AG10803 (cell line): ENCODE measurements at regions not wholly inside any gene's neighbourhood (a gene's known extent, or its start where the extent isn't known, plus 50 kb on each side); places are given as distances from the start of the nearest gene placed in this dataset.
"Not testable (repeated sequence)": the region's sequence is repeated elsewhere in the genome, so short reads cannot be mapped to it uniquely, and the experiment has no call there.

Experiments used
- DNase-seq: peaks from one replicate; pipeline ENCODE4 v3.0.0; 2010; ENCODE audit warnings: low read depth
- H3K4me3 ChIP-seq: 2 replicates; pipeline ENCODE4 v1.5.1; 2011; ENCODE audit warnings: mild to moderate bottlenecking, low read length, control low read depth
- TF ChIP-seq, protein P1 (sequence below): conservative IDR thresholded peaks from 2 replicates; pipeline ENCODE4 v1.5.1; 2011; ENCODE audit warnings: mild to moderate bottlenecking, low read length, control low read depth, inconsistent platforms

DNA sequence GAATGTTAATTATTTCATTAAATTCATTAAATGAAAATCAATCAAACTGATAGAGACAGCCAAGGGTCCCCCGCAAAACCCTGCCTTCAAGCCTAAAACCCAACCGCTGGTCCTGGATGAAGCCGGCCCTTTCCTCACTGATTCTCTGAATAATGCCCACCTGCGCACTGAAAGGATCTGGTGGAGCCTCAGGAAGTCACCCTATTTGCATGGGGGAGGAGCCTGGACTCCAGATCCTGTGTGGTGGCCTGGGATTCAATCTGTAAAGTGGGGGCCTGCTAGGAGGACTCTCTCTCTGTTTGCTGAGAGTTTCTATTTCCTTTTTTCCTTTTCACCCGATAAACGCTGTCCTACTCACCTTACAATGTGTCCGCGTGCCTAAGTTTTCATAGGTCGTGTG is 97.9 kb upstream of the ADAMTS3 start:
- TF ChIP-seq, protein P1, sequence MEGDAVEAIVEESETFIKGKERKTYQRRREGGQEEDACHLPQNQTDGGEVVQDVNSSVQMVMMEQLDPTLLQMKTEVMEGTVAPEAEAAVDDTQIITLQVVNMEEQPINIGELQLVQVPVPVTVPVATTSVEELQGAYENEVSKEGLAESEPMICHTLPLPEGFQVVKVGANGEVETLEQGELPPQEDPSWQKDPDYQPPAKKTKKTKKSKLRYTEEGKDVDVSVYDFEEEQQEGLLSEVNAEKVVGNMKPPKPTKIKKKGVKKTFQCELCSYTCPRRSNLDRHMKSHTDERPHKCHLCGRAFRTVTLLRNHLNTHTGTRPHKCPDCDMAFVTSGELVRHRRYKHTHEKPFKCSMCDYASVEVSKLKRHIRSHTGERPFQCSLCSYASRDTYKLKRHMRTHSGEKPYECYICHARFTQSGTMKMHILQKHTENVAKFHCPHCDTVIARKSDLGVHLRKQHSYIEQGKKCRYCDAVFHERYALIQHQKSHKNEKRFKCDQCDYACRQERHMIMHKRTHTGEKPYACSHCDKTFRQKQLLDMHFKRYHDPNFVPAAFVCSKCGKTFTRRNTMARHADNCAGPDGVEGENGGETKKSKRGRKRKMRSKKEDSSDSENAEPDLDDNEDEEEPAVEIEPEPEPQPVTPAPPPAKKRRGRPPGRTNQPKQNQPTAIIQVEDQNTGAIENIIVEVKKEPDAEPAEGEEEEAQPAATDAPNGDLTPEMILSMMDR = no peak
- DNase-seq = no peak
- no peak overlapping the region for H3K4me3 ChIP-seq

DNA sequence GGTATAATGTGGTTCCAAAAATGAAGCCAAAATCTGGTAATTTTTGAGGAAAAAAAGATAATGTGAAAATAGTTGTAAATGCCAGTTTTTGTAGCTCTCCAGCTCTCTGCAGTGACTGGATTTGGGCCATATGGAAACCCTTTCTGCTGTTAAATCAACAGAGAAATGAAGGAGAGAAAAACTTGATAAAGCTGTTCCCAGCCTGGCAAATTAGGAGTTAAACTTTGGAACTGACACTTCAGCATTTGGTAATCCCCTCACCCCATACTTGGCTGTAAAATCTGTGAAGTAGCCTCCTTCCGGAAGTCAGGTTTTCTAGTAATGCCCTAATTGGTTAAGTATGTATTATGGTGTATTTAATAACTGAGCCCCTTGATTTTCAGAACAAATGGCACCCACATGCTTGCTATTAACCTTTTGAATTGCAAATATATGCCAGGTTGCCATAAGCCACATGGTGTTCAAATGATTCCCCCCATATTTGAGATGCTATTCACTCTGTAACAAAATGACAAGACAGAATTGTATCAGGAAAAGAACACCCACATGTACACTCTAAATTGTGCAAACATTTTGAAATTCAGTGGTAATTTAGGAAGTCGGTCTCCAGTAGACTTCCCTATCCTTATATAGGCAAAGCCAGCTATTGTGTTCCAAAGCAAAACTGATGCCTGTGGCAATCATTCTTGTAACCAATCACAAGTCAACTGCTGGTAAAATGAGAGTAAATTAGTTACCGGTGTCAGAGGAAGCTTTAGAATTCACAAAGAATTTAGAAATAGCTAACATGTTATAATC is 96.3 kb upstream of the ADAMTS3 start:
- TF ChIP-seq, protein P1 = no peak
- H3K4me3 ChIP-seq = no peak overlapping the region
- no peak for DNase-seq

DNA sequence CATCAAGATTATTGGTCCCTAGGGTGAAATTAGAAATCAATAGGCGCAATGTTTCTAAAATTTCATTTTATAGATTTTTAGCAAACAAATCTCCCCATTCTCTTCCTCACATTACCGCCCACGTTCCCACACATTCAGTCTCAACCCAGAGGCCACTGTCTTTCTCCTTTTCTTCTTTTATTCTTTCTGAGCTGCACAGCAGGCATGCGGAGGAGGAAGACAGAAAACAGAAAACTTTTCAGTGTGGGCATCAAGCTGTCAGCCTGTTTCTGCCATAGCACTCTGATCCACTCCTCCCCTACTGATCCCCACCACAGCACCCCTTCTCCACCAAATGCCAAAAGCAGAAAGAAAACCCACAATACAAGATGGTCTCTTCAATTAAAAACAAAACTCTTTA is 94.8 kb upstream of the ADAMTS3 start:
- TF ChIP-seq, protein P1 = no peak
- no peak overlapping the region for H3K4me3 ChIP-seq
- no peak for DNase-seq

DNA sequence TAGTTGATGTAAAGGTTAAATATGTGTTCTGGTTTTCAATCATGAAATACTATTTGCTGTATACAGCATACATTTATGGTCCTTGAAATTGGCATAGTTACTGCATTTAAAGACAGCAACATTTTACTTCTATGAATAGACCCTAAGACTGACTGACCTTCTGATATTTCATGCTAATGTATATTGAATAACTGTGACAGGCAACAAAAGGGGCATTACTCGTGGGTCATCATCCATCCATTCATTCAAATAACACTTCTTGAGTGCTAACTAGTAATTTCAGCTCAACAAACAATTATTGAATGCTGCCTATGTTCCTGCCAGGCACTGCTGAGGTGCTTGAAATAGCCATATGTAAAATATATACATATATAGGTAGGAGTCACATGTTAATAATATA is 92.8 kb upstream of the ADAMTS3 start:
- no peak overlapping the region for H3K4me3 ChIP-seq
- no peak for DNase-seq
- TF ChIP-seq, protein P1 = no peak

DNA sequence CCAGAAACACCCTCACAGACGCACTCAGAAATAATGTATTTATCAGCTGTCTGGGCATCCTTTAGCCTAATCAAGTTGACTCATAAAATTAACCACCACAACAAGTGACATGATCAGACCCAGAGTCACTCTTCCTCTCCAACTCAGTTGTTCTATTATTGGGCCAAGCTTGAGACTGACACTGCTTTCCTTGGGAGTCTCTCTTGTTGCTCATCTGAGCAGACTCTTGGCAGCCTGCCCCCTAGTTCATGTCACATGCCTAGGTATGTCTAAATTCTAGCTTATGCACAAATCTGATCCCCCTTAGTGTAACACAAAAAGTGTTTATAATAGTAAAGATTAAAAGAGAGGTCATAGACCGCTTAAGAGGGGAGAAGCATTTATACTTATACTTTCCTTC is 72.6 kb upstream of the ADAMTS3 start:
- TF ChIP-seq, protein P1 = no peak
- no peak for DNase-seq
- no peak overlapping the region for H3K4me3 ChIP-seq

DNA sequence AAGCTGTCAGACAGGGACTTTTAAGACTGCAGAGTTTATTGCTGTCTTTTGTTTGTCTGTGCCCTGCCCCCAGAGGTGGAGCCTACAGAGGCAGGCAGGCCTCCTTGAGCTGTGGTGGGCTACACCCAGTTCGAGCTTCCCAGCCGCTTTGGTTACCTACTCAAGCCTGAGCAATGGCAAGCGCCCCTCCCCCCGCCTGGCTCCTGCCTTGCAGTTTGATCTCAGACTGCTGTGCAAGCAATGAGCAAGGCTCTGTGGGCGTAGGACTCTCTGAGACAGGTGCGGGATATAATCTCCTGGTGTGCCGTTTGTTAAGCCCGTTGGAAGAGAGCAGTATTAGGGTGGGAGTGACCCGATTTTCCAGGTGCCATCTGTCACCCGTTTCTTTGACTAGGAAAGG is 67.8 kb upstream of the ADAMTS3 start:
- DNase-seq = not testable (repeated sequence)

DNA sequence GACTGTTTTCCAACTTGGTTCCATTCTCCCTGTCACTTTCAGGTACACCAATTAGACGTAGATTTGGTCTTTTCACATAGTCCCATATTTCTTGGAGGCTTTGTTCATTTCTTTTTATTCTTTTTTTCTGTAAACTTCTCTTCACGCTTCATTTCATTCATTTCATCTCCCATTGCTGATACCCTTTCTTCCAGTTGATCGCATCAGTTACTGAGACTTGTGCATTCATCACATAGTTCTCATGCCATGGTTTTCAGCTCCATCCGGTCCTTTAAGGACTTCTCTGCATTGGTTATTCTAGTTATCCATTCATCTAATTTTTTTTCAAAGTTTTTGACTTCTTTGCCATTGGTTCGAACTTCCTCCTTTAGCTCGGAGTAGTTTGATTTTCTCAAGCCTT is 66.9 kb upstream of the ADAMTS3 start:
- not testable (repeated sequence) for H3K4me3 ChIP-seq, DNase-seq

More for the DNA sequence above, 67.8 kb upstream of the ADAMTS3 start:
- H3K4me3 ChIP-seq = not testable (repeated sequence)

DNA sequence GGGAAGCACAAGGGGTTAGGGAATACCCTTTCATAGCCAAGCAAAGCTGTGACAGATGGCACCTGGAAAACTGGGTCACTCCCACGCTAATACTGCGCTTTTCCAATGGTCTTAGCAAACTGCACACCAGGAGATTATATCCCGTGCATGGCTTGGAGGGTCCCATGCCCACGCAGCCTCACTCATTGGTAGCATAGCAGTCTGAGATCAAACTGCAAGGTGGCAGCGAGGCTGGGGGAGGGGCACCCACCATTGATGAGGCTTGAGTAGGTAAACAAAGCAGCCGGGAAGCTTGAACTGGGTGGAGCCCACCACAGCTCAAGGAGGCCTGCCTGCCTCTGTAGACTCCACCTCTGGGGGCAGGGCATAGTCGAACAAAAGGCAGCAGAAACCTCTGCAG is 63.2 kb upstream of the ADAMTS3 start:
- H3K4me3 ChIP-seq, DNase-seq: not testable (repeated sequence)

DNA sequence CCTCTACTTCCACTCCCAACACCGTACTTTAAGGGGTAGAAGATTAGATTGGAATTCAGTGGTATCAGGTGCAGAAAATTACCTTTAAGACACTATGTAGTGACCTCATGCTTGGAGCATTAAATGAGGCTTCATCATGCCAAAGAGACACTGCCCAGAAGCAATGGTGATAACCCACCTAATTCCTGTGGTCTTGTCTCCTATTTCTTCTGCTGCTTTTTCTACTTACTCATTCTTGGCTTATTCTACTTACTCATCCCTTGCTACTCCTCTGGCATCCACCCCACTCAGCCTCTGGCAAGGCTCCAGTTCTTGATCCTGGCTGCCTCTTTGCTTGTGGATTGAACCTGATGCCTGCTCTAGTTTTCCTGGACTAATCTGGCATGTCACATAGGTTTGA is 62.3 kb upstream of the ADAMTS3 start:
- TF ChIP-seq, protein P1 = no peak
- peak; percentile 72 for DNase-seq
- H3K4me3 ChIP-seq = no peak overlapping the region
